ENCODE measurements at regions not wholly inside any gene's neighbourhood (a gene's known extent, or its start where the extent isn't known, plus 50 kb on each side); places are given as distances from the start of the nearest gene placed in this dataset.

DNA sequence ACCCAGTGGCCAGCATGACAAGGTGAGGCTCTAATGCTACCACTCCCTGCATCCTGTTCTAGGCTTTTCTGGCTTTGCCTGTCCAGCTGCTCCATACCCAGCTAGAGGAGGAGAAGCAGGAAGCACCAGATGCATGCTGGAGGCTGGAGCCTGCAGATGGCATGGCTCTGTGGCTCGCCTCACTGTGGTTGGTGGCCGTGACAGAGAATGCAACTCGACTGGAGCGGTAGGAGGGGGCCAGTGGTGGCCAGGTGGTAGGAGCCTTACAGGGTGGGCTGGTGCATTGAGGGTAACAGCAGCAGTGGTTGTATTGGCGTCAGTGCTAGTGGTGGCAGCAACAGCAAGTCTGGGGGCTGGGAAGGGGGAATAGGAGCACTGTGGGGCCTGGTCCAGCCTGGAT lies 128.6 kb downstream of the ZNF248 start:
- TF ChIP-seq, protein P1, sequence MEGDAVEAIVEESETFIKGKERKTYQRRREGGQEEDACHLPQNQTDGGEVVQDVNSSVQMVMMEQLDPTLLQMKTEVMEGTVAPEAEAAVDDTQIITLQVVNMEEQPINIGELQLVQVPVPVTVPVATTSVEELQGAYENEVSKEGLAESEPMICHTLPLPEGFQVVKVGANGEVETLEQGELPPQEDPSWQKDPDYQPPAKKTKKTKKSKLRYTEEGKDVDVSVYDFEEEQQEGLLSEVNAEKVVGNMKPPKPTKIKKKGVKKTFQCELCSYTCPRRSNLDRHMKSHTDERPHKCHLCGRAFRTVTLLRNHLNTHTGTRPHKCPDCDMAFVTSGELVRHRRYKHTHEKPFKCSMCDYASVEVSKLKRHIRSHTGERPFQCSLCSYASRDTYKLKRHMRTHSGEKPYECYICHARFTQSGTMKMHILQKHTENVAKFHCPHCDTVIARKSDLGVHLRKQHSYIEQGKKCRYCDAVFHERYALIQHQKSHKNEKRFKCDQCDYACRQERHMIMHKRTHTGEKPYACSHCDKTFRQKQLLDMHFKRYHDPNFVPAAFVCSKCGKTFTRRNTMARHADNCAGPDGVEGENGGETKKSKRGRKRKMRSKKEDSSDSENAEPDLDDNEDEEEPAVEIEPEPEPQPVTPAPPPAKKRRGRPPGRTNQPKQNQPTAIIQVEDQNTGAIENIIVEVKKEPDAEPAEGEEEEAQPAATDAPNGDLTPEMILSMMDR (IDR thresholded peaks at IDR 0.05) = no peak
- no peak for TF ChIP-seq POLR2A (IDR thresholded peaks at IDR 0.05)
